ENCODE measurements at regions not wholly inside any gene's neighbourhood (a gene's known extent, or its start where the extent isn't known, plus 50 kb on each side); places are given as distances from the start of the nearest gene placed in this dataset.
"Not testable (repeated sequence)": the region's sequence is repeated elsewhere in the genome, so short reads cannot be mapped to it uniquely, and the experiment has no call there.

- DNase-seq, result not testable (repeated sequence)
These were observed 392.9 kb downstream of the SEC14L1 start for GRCh38 chr17:77533697-77534096.

GRCh38 chr17:77534137-77534536 lies 393.4 kb downstream of the SEC14L1 start:
- DNase-seq, result no peak

- no peak for DNase-seq
These were observed 394.7 kb downstream of the SEC14L1 start for GRCh38 chr17:77535435-77535834.

GRCh38 chr17:77535892-77536291 lies 395.1 kb downstream of the SEC14L1 start:
- no peak for DNase-seq

- DNase-seq, result no peak
These were observed 396.8 kb downstream of the SEC14L1 start for GRCh38 chr17:77537566-77537965.

- no peak for DNase-seq
These were observed 399.8 kb downstream of the SEC14L1 start for GRCh38 chr17:77540531-77540930.

GRCh38 chr17:77540975-77541374 lies 400.2 kb downstream of the SEC14L1 start:
- no peak for DNase-seq

GRCh38 chr17:77542011-77542410 lies 401.2 kb downstream of the SEC14L1 start:
- no peak for DNase-seq

- DNase-seq, result peak; percentile 60
These were observed 402.1 kb downstream of the SEC14L1 start for GRCh38 chr17:77542551-77543490.

GRCh38 chr17:77543801-77544200 lies 403.0 kb downstream of the SEC14L1 start:
- DNase-seq, result no peak

GRCh38 chr17:77544347-77545110 lies 403.8 kb downstream of the SEC14L1 start:
- no peak for DNase-seq

- no peak for DNase-seq
These were observed 406.0 kb downstream of the SEC14L1 start for GRCh38 chr17:77546772-77547241.

GRCh38 chr17:77548967-77549366 lies 408.2 kb downstream of the SEC14L1 start:
- DNase-seq, result no peak

- DNase-seq, result no peak
These were observed 408.7 kb upstream of the TNRC6C start for GRCh38 chr17:77549726-77550366.

GRCh38 chr17:77553459-77554066 lies 404.9 kb upstream of the TNRC6C start:
- no peak for DNase-seq

GRCh38 chr17:77555121-77555591 lies 403.3 kb upstream of the TNRC6C start:
- DNase-seq, result no peak

GRCh38 chr17:77555741-77556291 lies 402.7 kb upstream of the TNRC6C start:
- DNase-seq, result no peak

- DNase-seq, result no peak
These were observed 402.0 kb upstream of the TNRC6C start for GRCh38 chr17:77556383-77557061.

GRCh38 chr17:77558846-77559626 lies 399.5 kb upstream of the TNRC6C start:
- DNase-seq, result no peak

GRCh38 chr17:77560381-77560780 lies 398.1 kb upstream of the TNRC6C start:
- no peak for DNase-seq

- no peak for DNase-seq
These were observed 397.7 kb upstream of the TNRC6C start for GRCh38 chr17:77560841-77561240.
